Motor neuron (in vitro differentiated cells): ENCODE measurements at regions not wholly inside any gene's neighbourhood (a gene's known extent, or its start where the extent isn't known, plus 50 kb on each side); places are given as distances from the start of the nearest gene placed in this dataset.

ENCODE experiments used
- ATAC-seq, 8 experiments: fragments of 200-7000 bp; cut with Tn5 transposase; replicated peaks in 6 of 8; 2 replicates each; pipeline ENCODE4 v1.8.0; 2021; ENCODE audit warnings: mild to moderate bottlenecking in 8 of 8, moderate library complexity in 8 of 8
- H3K27ac ChIP-seq, 2 donors: fragments of 250-450 bp; sonication (Bioruptor Pico); 2 replicates each; pipeline ENCODE4 v1.9.0; 2021; ENCODE audit warnings: antibody characterized with exemption in 2 of 2, mild to moderate bottlenecking in 2 of 2, moderate library complexity in 1 of 2
- H3K4me1 ChIP-seq, 2 donors: fragments of 250-450 bp; sonication (Bioruptor Pico); replicated peaks in 1 of 2; 2 replicates each; pipeline ENCODE4 v1.6.1; 2021; ENCODE audit warnings: antibody characterized with exemption in 2 of 2, mild to moderate bottlenecking in 2 of 2, moderate library complexity in 1 of 2
- H3K4me3 ChIP-seq, 5 donors: fragments of 250-450 bp; sonication (Bioruptor Pico); 2 replicates each; pipeline ENCODE4 v1.9.0; 2021; ENCODE audit warnings: antibody characterized with exemption in 5 of 5, mild to moderate bottlenecking in 5 of 5, moderate library complexity in 4 of 5
- WGBS, 10 experiments: fragments of 450-650 bp; shearing (Covaris generic); methylation state at CpG; one replicate each; pipeline ENCODE4 v1.0.0; 2022; 5-methylcytosine and 5-hydroxymethylcytosine counted together
- in situ Hi-C, 9 experiments: fragments of 400-800 bp; cut with MboI; loops; one replicate each; pipeline ENCODE4 v1.15.0; 2021; ENCODE audit warnings: low sequenced_read_pairs in 9 of 9, low pct_unique_long_range_greater_than_20kb in 2 of 9; ENCODE audit not compliant: unreplicated experiment in 9 of 9

GRCh38 chr2:142592171-142592570 is 285.3 kb upstream of the KYNU start:
- Histone ChIP-seq H3K4me3 (no peak overlapping the region), H3K4me1 (no peaks in the 10 kb centered on the region), H3K27ac (no peak overlapping the region)
- no peak for ATAC-seq
- in situ Hi-C loops, result no loop called here
- 14 to 92% (median 67%) methylated on average over 1 to 3 of the region's 3 CpGs; no CpG with 5 or more reads in 3 of the 10 experiments for WGBS, 10 experiments

GRCh38 chr2:142591420-142591819 is 286.0 kb upstream of the KYNU start:
- H3K4me3 ChIP-seq, result no peak overlapping the region
- in situ Hi-C loops, result no loop called here
- WGBS, 10 experiments, result 8 to 80% (median 66%) methylated on average over 1 to 2 of the region's 2 CpGs; no CpG with 5 or more reads in 4 of the 10 experiments
- peak in 2 of 8 experiments; percentile 32 to 70 for ATAC-seq
- H3K4me1 ChIP-seq, result no peaks in the 10 kb centered on the region
- no peak overlapping the region for H3K27ac ChIP-seq

- no peak for ATAC-seq
- in situ Hi-C loops, result no loop called here
- WGBS, 10 experiments, result 0 to 100% (median 60%) methylated on average over 1 of the region's 1 CpG; no CpG with 5 or more reads in 3 of the 10 experiments
- Histone ChIP-seq H3K4me1 (no peaks in the 10 kb centered on the region), H3K27ac (no peak overlapping the region), H3K4me3 (no peak overlapping the region)
Observed at GRCh38 chr2:142588269-142588668, 289.2 kb upstream of the KYNU start.

- Histone ChIP-seq H3K4me1 (no peaks in the 10 kb centered on the region), H3K27ac (no peak overlapping the region), H3K4me3 (no peak overlapping the region)
- ATAC-seq, result no peak
- WGBS, 10 experiments, result 0 to 89% (median 52%) methylated on average over 1 to 4 of the region's 5 CpGs
- in situ Hi-C loops, result no loop called here
Observed at GRCh38 chr2:142586693-142587580, 290.5 kb upstream of the KYNU start.

- Histone ChIP-seq H3K4me1 (no peaks in the 10 kb centered on the region), H3K27ac (no peak overlapping the region), H3K4me3 (no peak overlapping the region)
- in situ Hi-C loops, result no loop called here
- WGBS, 10 experiments, result 0 to 100% (median 88%) methylated on average over 1 to 2 of the region's 2 CpGs; no CpG with 5 or more reads in 5 of the 10 experiments
- ATAC-seq, result no peak
Observed at GRCh38 chr2:142585785-142586184, 291.7 kb upstream of the KYNU start.

GRCh38 chr2:142582317-142582716 is 295.1 kb upstream of the KYNU start:
- H3K4me3 ChIP-seq, result no peak overlapping the region
- ATAC-seq, result no peak
- WGBS, 10 experiments, result 0 to 92% (median 75%) methylated on average over 1 to 2 of the region's 2 CpGs; no CpG with 5 or more reads in 1 of the 10 experiments
- H3K27ac ChIP-seq, result no peak overlapping the region
- H3K4me1 ChIP-seq, result no peaks in the 10 kb centered on the region
- in situ Hi-C loops, result no loop called here

GRCh38 chr2:142581491-142581890 is 296.0 kb upstream of the KYNU start:
- no peaks in the 10 kb centered on the region for H3K4me1 ChIP-seq
- ATAC-seq, result no peak
- no peak overlapping the region for H3K4me3 ChIP-seq
- no peak overlapping the region for H3K27ac ChIP-seq
- WGBS, 10 experiments, result 0 to 60% (median 43%) methylated on average over 1 of the region's 1 CpG; no CpG with 5 or more reads in 5 of the 10 experiments
- in situ Hi-C loops, result no loop called here

- no peak for ATAC-seq
- in situ Hi-C loops, result no loop called here
- H3K4me3 ChIP-seq, result no peak overlapping the region
- H3K4me1 ChIP-seq, result no peaks in the 10 kb centered on the region
- WGBS, 10 experiments, result 10 to 100% (median 78%) methylated on average over 1 to 4 of the region's 5 CpGs; no CpG with 5 or more reads in 2 of the 10 experiments
- no peak overlapping the region for H3K27ac ChIP-seq
Observed at GRCh38 chr2:142580691-142581090, 296.8 kb upstream of the KYNU start.

GRCh38 chr2:142575561-142575960 is 301.9 kb upstream of the KYNU start:
- Histone ChIP-seq H3K4me3 (no peak overlapping the region), H3K27ac (no peak overlapping the region), H3K4me1 (no peaks in the 10 kb centered on the region)
- no peak for ATAC-seq
- in situ Hi-C loops, result no loop called here
- 0 to 86% (median 40%) methylated on average over 1 of the region's 1 CpG for WGBS, 10 experiments

GRCh38 chr2:142574388-142574787 is 303.1 kb upstream of the KYNU start:
- no peak overlapping the region for H3K4me3 ChIP-seq
- no peak for ATAC-seq
- in situ Hi-C loops, result no loop called here
- H3K4me1 ChIP-seq, result no peaks in the 10 kb centered on the region
- no peak overlapping the region for H3K27ac ChIP-seq

GRCh38 chr2:142572346-142573132 is 304.9 kb upstream of the KYNU start:
- in situ Hi-C loops, result no loop called here
- 15 to 100% (median 84%) methylated on average over 3 to 5 of the region's 5 CpGs for WGBS, 10 experiments
- H3K27ac ChIP-seq, result no peak overlapping the region
- ATAC-seq, result no peak
- no peaks in the 10 kb centered on the region for H3K4me1 ChIP-seq
- H3K4me3 ChIP-seq, result no peak overlapping the region

- Histone ChIP-seq H3K4me1 (no peaks in the 10 kb centered on the region), H3K4me3 (no peak overlapping the region), H3K27ac (no peak overlapping the region)
- 18 to 95% (median 71%) methylated on average over 3 to 4 of the region's 4 CpGs; no CpG with 5 or more reads in 1 of the 10 experiments for WGBS, 10 experiments
- ATAC-seq, result no peak
- in situ Hi-C loops, result no loop called here
Observed at GRCh38 chr2:142571934-142572333, 305.5 kb upstream of the KYNU start.

GRCh38 chr2:142562900-142563299 is 314.6 kb upstream of the KYNU start:
- in situ Hi-C loops, result no loop called here

More at GRCh38 chr2:142562900-142563299, 314.6 kb upstream of the KYNU start:
- no peak for ATAC-seq
- Histone ChIP-seq H3K4me1 (no peaks in the 10 kb centered on the region), H3K27ac (no peak overlapping the region), H3K4me3 (no peak overlapping the region)
- 0 to 96% (median 58%) methylated on average over 1 to 5 of the region's 8 CpGs; no CpG with 5 or more reads in 6 of the 10 experiments for WGBS, 10 experiments
